Suprapubic skin (tissue), 4 donors: ENCODE measurements at regions not wholly inside any gene's neighbourhood (a gene's known extent, or its start where the extent isn't known, plus 50 kb on each side); places are given as distances from the start of the nearest gene placed in this dataset.

Experiments used
- POLR2A ChIP-seq, 2 donors: fragments of 450-650 bp; IDR thresholded peaks; one replicate each; pipeline ENCODE4 v1.6.1; 2017; ENCODE audit warnings: antibody characterized with exemption in 2 of 2, mild to moderate bottlenecking in 2 of 2, moderate library complexity in 2 of 2
- POLR2AphosphoS5 ChIP-seq, 3 donors: sonication (generic); formaldehyde crosslinking; IDR thresholded peaks; one replicate each; pipeline ENCODE4 v1.6.1; 2017; ENCODE audit warnings: antibody characterized with exemption in 3 of 3
- TF ChIP-seq, protein P1 (sequence below), 2 donors: fragments of 200-600 bp in 1 of 2; fragments of 450-650 bp in 1 of 2; sonication (generic) in 1 of 2; IDR thresholded peaks; one replicate each; pipeline ENCODE4 v1.5.1; 2016 to 2019; ENCODE audit warnings: antibody characterized with exemption in 2 of 2, mild to moderate bottlenecking in 1 of 2, moderate library complexity in 1 of 2

DNA sequence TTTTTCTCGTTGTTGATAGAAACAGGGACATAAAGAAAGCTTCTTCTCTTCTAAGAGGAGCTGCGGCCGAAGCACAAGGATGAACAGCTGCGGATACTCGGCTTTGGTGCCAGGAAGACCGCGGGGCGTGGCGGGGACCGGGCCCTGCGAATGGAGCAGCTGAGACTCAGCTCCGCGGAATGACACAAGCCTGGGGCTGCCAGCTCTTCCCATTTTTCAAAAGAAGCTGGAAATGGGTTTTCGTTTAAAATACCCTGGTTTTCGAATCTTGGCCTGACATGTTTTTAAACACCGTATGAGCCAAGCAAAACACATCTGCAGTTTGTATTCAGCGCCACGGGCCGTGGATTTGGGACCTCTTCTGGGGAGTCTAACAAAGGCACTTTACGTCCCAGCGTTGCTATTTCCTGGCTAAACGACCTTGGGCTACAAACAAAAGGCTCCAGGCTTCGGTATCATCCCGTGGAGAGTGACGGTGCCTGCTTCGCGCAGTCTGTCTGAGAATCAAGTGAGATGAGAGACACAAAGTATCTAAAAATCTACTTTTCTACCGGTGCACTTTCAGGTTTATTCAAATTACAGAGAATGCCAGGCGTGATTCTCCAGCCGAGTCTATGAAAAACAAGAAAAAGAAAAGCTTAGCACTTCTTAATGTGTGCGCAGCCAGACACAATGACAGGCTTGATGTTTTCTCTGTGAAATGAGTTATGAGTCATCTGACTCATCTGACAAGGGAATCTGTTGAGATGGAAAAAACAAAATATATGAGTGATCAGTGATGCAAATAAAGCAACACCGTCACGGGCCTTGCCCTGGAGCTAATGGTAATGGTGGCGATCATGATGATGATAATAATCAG lies 114.0 kb upstream of the TMEM132D start:
- TF ChIP-seq POLR2AphosphoS5 (IDR thresholded peaks at IDR 0.05) (no peak), POLR2A (IDR thresholded peaks at IDR 0.05) (no peak)
- TF ChIP-seq, protein P1, sequence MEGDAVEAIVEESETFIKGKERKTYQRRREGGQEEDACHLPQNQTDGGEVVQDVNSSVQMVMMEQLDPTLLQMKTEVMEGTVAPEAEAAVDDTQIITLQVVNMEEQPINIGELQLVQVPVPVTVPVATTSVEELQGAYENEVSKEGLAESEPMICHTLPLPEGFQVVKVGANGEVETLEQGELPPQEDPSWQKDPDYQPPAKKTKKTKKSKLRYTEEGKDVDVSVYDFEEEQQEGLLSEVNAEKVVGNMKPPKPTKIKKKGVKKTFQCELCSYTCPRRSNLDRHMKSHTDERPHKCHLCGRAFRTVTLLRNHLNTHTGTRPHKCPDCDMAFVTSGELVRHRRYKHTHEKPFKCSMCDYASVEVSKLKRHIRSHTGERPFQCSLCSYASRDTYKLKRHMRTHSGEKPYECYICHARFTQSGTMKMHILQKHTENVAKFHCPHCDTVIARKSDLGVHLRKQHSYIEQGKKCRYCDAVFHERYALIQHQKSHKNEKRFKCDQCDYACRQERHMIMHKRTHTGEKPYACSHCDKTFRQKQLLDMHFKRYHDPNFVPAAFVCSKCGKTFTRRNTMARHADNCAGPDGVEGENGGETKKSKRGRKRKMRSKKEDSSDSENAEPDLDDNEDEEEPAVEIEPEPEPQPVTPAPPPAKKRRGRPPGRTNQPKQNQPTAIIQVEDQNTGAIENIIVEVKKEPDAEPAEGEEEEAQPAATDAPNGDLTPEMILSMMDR (IDR thresholded peaks at IDR 0.05): no peak
